K562 (cell line): ENCODE measurements at regions not wholly inside any gene's neighbourhood (a gene's known extent, or its start where the extent isn't known, plus 50 kb on each side); places are given as distances from the start of the nearest gene placed in this dataset.

Source experiments
- ATAC-seq: fragments of 200-7000 bp; cut with Tn5 transposase; 3 replicates; pipeline ENCODE4 v1.9.1; 2020; ENCODE audit warnings: moderate library complexity
- BruUV-seq: library from RNA; stranded (reverse); fragments of 400-500 nt; replicated peaks from 2 replicates; lab custom pipeline; 2021; lab: Mats Ljungman, UMichigan
- CTCF ChIA-PET: fragments of 300-600 bp; formaldehyde crosslinking; extraction: SDS; loops from one replicate; lab custom pipeline; 2021; ENCODE audit warnings: low intra/inter-chr PET ratio; lab: Yijun Ruan, JAX
- POLR2A ChIA-PET: fragments of 300-600, 350-650 bp; sonication (Branson Sonifier 250); formaldehyde crosslinking; extraction: SDS; loops from one replicate; lab custom pipeline; 2021; ENCODE audit warnings: antibody characterized with exemption, inconsistent platforms; lab: Yijun Ruan, JAX
- DNase-seq, 4 experiments: peaks; one replicate each; pipeline versions ENCODE4 v3.0.0 to v3.0.0-alpha.2; 2011 to 2018; ENCODE audit warnings: low spot score in 3 of 4, mixed read lengths in 3 of 4; ENCODE audit errors: extremely low read depth in 1 of 4
- FAIRE-seq: peaks from 2 replicates; lab custom pipeline; 2011; peaks lifted over from hg19 to GRCh38; lab: Jason Lieb, UNC
- H2AFZ ChIP-seq: 2 replicates; pipeline ENCODE4 v1.6.0; 2011; ENCODE audit warnings: low read depth, low read length, control low read depth, inconsistent platforms
- H3K27ac ChIP-seq: fragments of 200-600 bp; 3 replicates; pipeline ENCODE4 v1.8.0; 2011; ENCODE audit warnings: low read depth, mild to moderate bottlenecking, control low read depth, inconsistent platforms, low read length, moderate library complexity, mixed read lengths; ENCODE audit errors: extremely low read depth
- H3K27me3 ChIP-seq, 2 experiments: fragments of 300-600 bp in 1 of 2; 2 replicates in 1 of 2; 3 replicates in 1 of 2; pipeline versions ENCODE4 v1.6.0 to v1.8.0; 2011; ENCODE audit warnings: inconsistent platforms in 2 of 2, low read length in 2 of 2, mild to moderate bottlenecking in 1 of 2, mixed read lengths in 1 of 2, moderate library complexity in 1 of 2; ENCODE audit not compliant: control insufficient read depth in 2 of 2, insufficient read depth in 2 of 2
- H3K36me3 ChIP-seq: fragments of 300-600 bp; 3 replicates; pipeline ENCODE4 v1.8.0; 2011; ENCODE audit warnings: mild to moderate bottlenecking, low read length, inconsistent platforms; ENCODE audit not compliant: control insufficient read depth, insufficient read depth
- H3K4me1 ChIP-seq, 2 experiments: fragments of 200-600 bp in 1 of 2; replicated peaks in 1 of 2; 2 replicates in 1 of 2; 3 replicates in 1 of 2; pipeline versions ENCODE4 v1.5.1 to v1.8.0; 2011; ENCODE audit warnings: inconsistent platforms in 2 of 2, low read length in 2 of 2, mild to moderate bottlenecking in 1 of 2, mixed read lengths in 1 of 2, moderate library complexity in 1 of 2; ENCODE audit not compliant: control insufficient read depth in 2 of 2, insufficient read depth in 2 of 2
- H3K4me2 ChIP-seq: 2 replicates; pipeline ENCODE4 v1.6.1; 2011; ENCODE audit warnings: low read length, control low read depth, inconsistent platforms, mixed read lengths; ENCODE audit not compliant: insufficient read depth
- H3K4me3 ChIP-seq: fragments of 200-600 bp; sonication (generic), shearing (Covaris generic); 2 replicates; pipeline ENCODE4 v1.5.1; 2016; ENCODE audit warnings: control low read depth, inconsistent platforms
- H3K79me2 ChIP-seq: fragments of 200-600 bp; 3 replicates; pipeline ENCODE4 v1.8.0; 2011; ENCODE audit warnings: low read length, inconsistent platforms; ENCODE audit not compliant: control insufficient read depth, insufficient read depth
- H3K9ac ChIP-seq, 2 experiments: 2 replicates each; pipeline versions ENCODE4 v1.6.0 to v1.6.1; 2011; ENCODE audit warnings: low read depth in 2 of 2, low read length in 2 of 2, control low read depth in 1 of 2, inconsistent platforms in 1 of 2, mild to moderate bottlenecking in 1 of 2, mixed read lengths in 1 of 2; ENCODE audit not compliant: insufficient read depth in 1 of 2
- H3K9me1 ChIP-seq: one replicate; pipeline ENCODE4 v1.6.0; 2011; ENCODE audit warnings: inconsistent platforms, mild to moderate bottlenecking, low read length, moderate library complexity; ENCODE audit not compliant: control insufficient read depth, insufficient read depth
- H3K9me3 ChIP-seq: replicated peaks from 2 replicates; pipeline ENCODE4 v1.5.1; 2011; ENCODE audit warnings: low read depth, low read length, inconsistent platforms; ENCODE audit not compliant: control insufficient read depth, insufficient read depth
- H4K20me1 ChIP-seq: replicated peaks from 2 replicates; pipeline ENCODE4 v1.6.1; 2011; ENCODE audit warnings: low read length, inconsistent platforms, mixed read lengths; ENCODE audit not compliant: control insufficient read depth, insufficient read depth
- CHD4 ChIP-seq: fragments of 200-600 bp; sonication (generic); IDR thresholded peaks from 3 replicates; pipeline ENCODE4 v1.6.1; 2012; ENCODE audit warnings: low read depth, mild to moderate bottlenecking, mixed read lengths, low read length, inconsistent platforms; ENCODE audit not compliant: insufficient read depth, insufficient replicate concordance, poor library complexity, severe bottlenecking
- GABPA ChIP-seq: fragments of 200-800 bp; sonication (Bioruptor generic); conservative IDR thresholded peaks from 2 replicates; pipeline ENCODE4 v1.6.1; 2016; ENCODE audit warnings: low read depth, missing genetic modification characterization, missing compliant biosample characterization
- NFIC ChIP-seq: fragments of 450-650 bp; IDR thresholded peaks from 2 replicates; pipeline ENCODE4 v1.6.1; 2017; ENCODE audit warnings: mild to moderate bottlenecking, inconsistent platforms
- NFYB ChIP-seq: IDR thresholded peaks from 2 replicates; pipeline ENCODE4 v1.6.1; 2011; ENCODE audit warnings: mild to moderate bottlenecking, moderate library complexity; ENCODE audit not compliant: insufficient read length; ENCODE audit errors: extremely low read depth
- POLR3A ChIP-seq: IDR thresholded peaks from 2 replicates; pipeline ENCODE4 v1.6.1; 2011; ENCODE audit warnings: borderline replicate concordance, mild to moderate bottlenecking, moderate library complexity; ENCODE audit not compliant: insufficient read length, insufficient read depth; ENCODE audit errors: extremely low read depth
- RBM34 ChIP-seq: fragments of 200-400 bp; formaldehyde crosslinking; IDR thresholded peaks from 2 replicates; pipeline ENCODE4 v1.6.1; 2018; ENCODE audit warnings: low read length, borderline replicate concordance; ENCODE audit not compliant: insufficient read depth
- SAFB2 ChIP-seq: fragments of 200-400 bp; formaldehyde crosslinking; IDR thresholded peaks from 2 replicates; pipeline ENCODE4 v1.6.1; 2018; ENCODE audit warnings: borderline replicate concordance, low read length, low read depth, moderate library complexity; ENCODE audit not compliant: severe bottlenecking
- SRSF3 ChIP-seq: fragments of 200-400 bp; formaldehyde crosslinking; IDR thresholded peaks from 2 replicates; pipeline ENCODE4 v1.6.1; 2016; ENCODE audit warnings: mild to moderate bottlenecking, low read length, moderate library complexity; ENCODE audit not compliant: insufficient read depth
- TEAD4 ChIP-seq, 2 experiments: sonication (generic) in 1 of 2; formaldehyde crosslinking in 1 of 2; IDR thresholded peaks; 2 replicates each; pipeline versions ENCODE4 v1.6.1 to v1.8.0; 2012 to 2022; ENCODE audit warnings: borderline replicate concordance in 1 of 2, inconsistent platforms in 1 of 2, low read length in 1 of 2, mild to moderate bottlenecking in 1 of 2, missing genetic modification reagents in 1 of 2
- ZEB2 ChIP-seq: fragments of 450-650 bp; IDR thresholded peaks from 2 replicates; pipeline ENCODE4 v1.6.1; 2016
- ZNF174 ChIP-seq: fragments of 250-450 bp; sonication (Bioruptor Pico); IDR thresholded peaks from 2 replicates; pipeline ENCODE4 v1.4.0; 2020; ENCODE audit warnings: mild to moderate bottlenecking
- ZNF184 ChIP-seq: sonication (generic); formaldehyde crosslinking; IDR thresholded peaks from 2 replicates; pipeline ENCODE4 v1.5.0; 2020; ENCODE audit warnings: missing genetic modification reagents
- ZNF263 ChIP-seq: sonication (generic); formaldehyde crosslinking; IDR thresholded peaks from 2 replicates; pipeline ENCODE4 v1.8.0; 2022; ENCODE audit warnings: mild to moderate bottlenecking, missing genetic modification reagents, borderline replicate concordance
- ZNF324 ChIP-seq: fragments of 250-450 bp; sonication (Bioruptor Pico); IDR thresholded peaks from 2 replicates; pipeline ENCODE4 v1.4.0; 2020; ENCODE audit warnings: mild to moderate bottlenecking
- ZNF511 ChIP-seq: sonication (generic); formaldehyde crosslinking; IDR thresholded peaks from 2 replicates; pipeline ENCODE4 v1.8.0; 2022; ENCODE audit warnings: mild to moderate bottlenecking, missing genetic modification reagents
- WGBS: fragments of 100-300 bp; shearing (Covaris generic); methylation state at CpG from one replicate; pipeline ENCODE4 v1.1.6; 2016; ENCODE audit warnings: low coverage, mixed read lengths; ENCODE audit not compliant: insufficient coverage; ENCODE audit errors: missing lambda C conversion rate; 5-methylcytosine and 5-hydroxymethylcytosine counted together
- in situ Hi-C: fragments of 300-500 bp; cut with MboI; formaldehyde crosslinking; loops from 4 replicates; pipeline ENCODE4 v1.15.0; 2018; ENCODE audit warnings: inconsistent platforms, mixed read lengths
- intact Hi-C: fragments of 100-400 bp; cut with micrococcal nuclease; formaldehyde crosslinking; loops from 2 replicates; pipeline ENCODE4 v1.14.2; 2022

GRCh38 chr7:96426685-96427084 lies 104.8 kb upstream of the SLC25A13 start (continued):
- TF ChIP-seq ZNF184 (CRISPR knock-in tag), result no peak
- TF ChIP-seq ZNF174 (CRISPR knock-in tag), result no peak
- TF ChIP-seq RBM34, result no peak
- no peak for TF ChIP-seq GABPA
- TF ChIP-seq SAFB2, result no peak
- TF ChIP-seq ZNF324 (CRISPR knock-in tag), result no peak

GRCh38 chr7:96426027-96426426 lies 104.1 kb upstream of the SLC25A13 start:
- no peak overlapping the region for H2AFZ ChIP-seq
- no peak for FAIRE-seq
- TF ChIP-seq ZEB2, result no peak
- TF ChIP-seq NFYB, result no peak
- TF ChIP-seq POLR3A, result no peak
- TF ChIP-seq CHD4, result no peak
- no peak for TF ChIP-seq TEAD4 (IDR thresholded peaks at IDR 0.05; ENCODE audit: low read length)
- TF ChIP-seq TEAD4 (CRISPR knock-in tag; IDR thresholded peaks at IDR 0.05; ENCODE audit: borderline replicate concordance), result no peak
- TF ChIP-seq ZNF511 (CRISPR knock-in tag), result no peak
- no peak for TF ChIP-seq NFIC
- TF ChIP-seq SRSF3, result no peak
- TF ChIP-seq ZNF263 (CRISPR knock-in tag), result no peak
- intact Hi-C loops, result no loop called here
- no peaks in the 10 kb centered on the region for H3K9me3 ChIP-seq
- H3K36me3 ChIP-seq, result no peaks in the 10 kb centered on the region
- ChIA-PET CTCF (no interaction called here), POLR2A (no interaction called here)
- 0% methylated on average over 3 of the region's 3 CpGs for WGBS
- H4K20me1 ChIP-seq, result no peaks in the 10 kb centered on the region
- H3K4me3 ChIP-seq, result no peak overlapping the region
- BruUV-seq, result no TSS peak
- H3K9me1 ChIP-seq, result no peaks in the 10 kb centered on the region
- H3K9ac ChIP-seq, result no peak overlapping the region
- no peaks in the 10 kb centered on the region for H3K4me1 ChIP-seq
- no peaks in the 10 kb centered on the region for H3K79me2 ChIP-seq
- DNase-seq, result no peak
- no peak overlapping the region for H3K27ac ChIP-seq
- ATAC-seq, result no peak
- in situ Hi-C loops, result no loop called here
- no peak overlapping the region for H3K4me2 ChIP-seq
- H3K27me3 ChIP-seq, result no peaks in the 10 kb centered on the region; a peak in 1 of 5 replicates
